ENCODE measurements at regions not wholly inside any gene's neighbourhood (a gene's known extent, or its start where the extent isn't known, plus 50 kb on each side); places are given as distances from the start of the nearest gene placed in this dataset.

- no peak for TF ChIP-seq CTCF (IDR thresholded peaks at IDR 0.05)
- TF ChIP-seq POLR2A (IDR thresholded peaks at IDR 0.05) = no peak
Measured at GRCh38 chr15:38624244-38625205, 59.9 kb upstream of the RASGRP1 start.
